Activated CD8-positive, alpha-beta memory T cell treated with anti-CD3 and anti-CD28 coated beads, Interleukin-2, amount 10 ng/mL, durations not matched to agents 7 days and 5 days (primary cell): ENCODE measurements at regions not wholly inside any gene's neighbourhood (a gene's known extent, or its start where the extent isn't known, plus 50 kb on each side); places are given as distances from the start of the nearest gene placed in this dataset.
A peak's percentile ranks its signal among the peaks of the same experiment; 100 is the strongest.
"Not testable (repeated sequence)": the region's sequence is repeated elsewhere in the genome, so short reads cannot be mapped to it uniquely, and the experiment has no call there.

Source experiments
- ATAC-seq: fragments of 150-1000 bp; cut with Tn5 transposase; one replicate; pipeline ENCODE4 v1.10.0; 2021; ENCODE audit warnings: moderate library complexity
- CTCF ChIA-PET: fragments of 350-600 bp; sonication (Branson Sonifier 250); formaldehyde crosslinking; loops from one replicate; lab custom pipeline; 2021; ENCODE audit warnings: antibody characterized with exemption; lab: Charles Lee
- DNase-seq: peaks from one replicate; pipeline ENCODE4 v3.0.0-alpha.2; 2020
- H3K27ac Mint-ChIP-seq: one replicate; pipeline ENCODE4 v1.8.0; 2021; ENCODE audit warnings: mild to moderate bottlenecking, mixed read lengths
- H3K27me3 Mint-ChIP-seq: one replicate; pipeline ENCODE4 v1.8.0; 2021; ENCODE audit warnings: mixed read lengths
- H3K36me3 Mint-ChIP-seq: one replicate; pipeline ENCODE4 v1.8.0; 2021; ENCODE audit warnings: mild to moderate bottlenecking, mixed read lengths
- H3K4me1 Mint-ChIP-seq: one replicate; pipeline ENCODE4 v1.8.0; 2021; ENCODE audit warnings: mixed read lengths
- H3K4me3 Mint-ChIP-seq: one replicate; pipeline ENCODE4 v1.8.0; 2021; ENCODE audit warnings: mild to moderate bottlenecking, moderate library complexity, mixed read lengths
- H3K9me3 Mint-ChIP-seq: one replicate; pipeline ENCODE4 v1.8.0; 2022; ENCODE audit warnings: low read depth, mixed read lengths

- no peak overlapping the region for H3K27ac Mint-ChIP-seq
- H3K4me3 Mint-ChIP-seq, result no peak overlapping the region
- H3K4me1 Mint-ChIP-seq, result no peaks in the 10 kb centered on the region
- H3K27me3 Mint-ChIP-seq, result peaks cover 35% of the 10 kb centered on the region
- ATAC-seq (no peak), DNase-seq (no peak)
- H3K9me3 Mint-ChIP-seq, result no peaks in the 10 kb centered on the region
- CTCF ChIA-PET, result no interaction called here
- H3K36me3 Mint-ChIP-seq, result peaks cover 2% of the 10 kb centered on the region
These were observed 169.8 kb downstream of the CD47 start for GRCh38 chr3:107921038-107921437.

DNA sequence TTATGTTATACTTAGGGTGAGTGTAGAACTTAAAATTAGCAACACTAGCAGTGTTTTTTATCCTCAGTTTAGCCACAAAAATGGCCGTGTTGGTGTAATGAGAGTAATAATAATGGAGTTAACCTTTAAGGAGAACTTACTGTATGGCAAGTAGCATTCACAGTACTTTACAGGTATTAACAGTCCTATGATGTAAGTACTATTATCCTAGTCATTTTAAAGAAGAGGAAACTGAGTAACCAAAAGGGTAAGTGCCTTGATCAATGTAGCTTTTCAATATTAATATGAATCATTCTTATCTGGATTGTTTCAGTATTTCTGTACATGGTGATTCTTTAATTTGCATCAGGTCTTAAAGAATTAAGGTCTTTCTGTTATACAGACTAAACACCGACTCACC, 170.3 kb downstream of the CD47 start:
- CTCF ChIA-PET, result no interaction called here
- no peaks in the 10 kb centered on the region for H3K36me3 Mint-ChIP-seq
- H3K9me3 Mint-ChIP-seq, result no peaks in the 10 kb centered on the region
- no peak for ATAC-seq
- DNase-seq, result no peak
- no peak overlapping the region for H3K27ac Mint-ChIP-seq
- peaks cover 35% of the 10 kb centered on the region for H3K27me3 Mint-ChIP-seq
- no peaks in the 10 kb centered on the region for H3K4me1 Mint-ChIP-seq
- H3K4me3 Mint-ChIP-seq, result no peak overlapping the region

DNA sequence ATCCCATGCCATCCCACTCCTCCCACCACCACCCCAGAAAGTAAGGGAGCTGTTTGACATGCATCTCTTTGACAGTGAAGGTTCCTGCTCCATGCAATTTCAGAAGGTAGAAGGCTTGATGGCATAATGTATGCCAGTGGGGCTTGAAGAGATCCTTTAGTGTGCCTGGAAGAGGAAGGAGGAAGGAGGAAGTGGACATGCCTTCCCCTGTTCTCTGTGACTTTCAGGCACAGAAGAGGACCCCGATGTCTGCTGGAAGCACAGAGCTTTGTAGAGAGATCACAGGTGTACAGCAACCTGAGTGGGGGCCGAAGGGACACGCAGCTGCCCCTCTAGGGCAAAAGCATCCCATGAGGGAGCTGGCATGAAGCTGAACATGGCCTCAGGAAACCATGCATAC, 171.6 kb downstream of the CD47 start:
- H3K27me3 Mint-ChIP-seq, result peaks cover 38% of the 10 kb centered on the region
- H3K36me3 Mint-ChIP-seq, result no peaks in the 10 kb centered on the region
- H3K4me3 Mint-ChIP-seq, result no peak overlapping the region
- H3K27ac Mint-ChIP-seq, result no peak overlapping the region
- DNase-seq (no peak), ATAC-seq (no peak)
- CTCF ChIA-PET, result interaction anchor here (0.7 kb wide), 1 partner anchor 8 kb away, joined by 3 read pairs; no protein-coding TSS in a partner anchor
- H3K9me3 Mint-ChIP-seq, result no peaks in the 10 kb centered on the region
- H3K4me1 Mint-ChIP-seq, result no peaks in the 10 kb centered on the region

GRCh38 chr3:107916171-107916570, 174.7 kb downstream of the CD47 start:
- H3K9me3 Mint-ChIP-seq, result no peaks in the 10 kb centered on the region
- peaks cover 11% of the 10 kb centered on the region for H3K4me1 Mint-ChIP-seq
- CTCF ChIA-PET, result interaction anchor here (1.8 kb wide), 1 partner anchor 12 kb away, joined by 5 read pairs; no protein-coding TSS in a partner anchor
- H3K36me3 Mint-ChIP-seq, result no peaks in the 10 kb centered on the region
- ATAC-seq (no peak), DNase-seq (no peak)
- no peak overlapping the region for H3K27ac Mint-ChIP-seq
- no peak overlapping the region for H3K4me3 Mint-ChIP-seq
- peaks cover 30% of the 10 kb centered on the region for H3K27me3 Mint-ChIP-seq

DNA sequence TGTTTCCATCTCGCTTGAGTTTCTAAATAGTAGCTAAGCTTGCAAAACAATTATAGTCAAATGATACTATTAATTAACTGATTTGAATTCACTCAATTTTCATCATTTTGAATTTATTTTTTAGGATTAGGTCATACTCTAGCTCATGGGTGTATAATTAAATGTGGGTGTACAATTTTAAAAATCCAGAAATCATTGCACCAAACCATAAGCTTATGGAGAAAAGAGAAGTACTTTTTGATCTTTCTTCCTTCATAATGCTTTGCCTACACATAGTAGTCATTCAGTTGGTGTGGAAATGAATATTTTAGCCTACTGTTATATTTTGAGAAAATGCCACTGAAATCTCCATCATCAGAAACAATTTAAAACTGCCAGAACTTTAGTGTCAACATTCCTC, 175.1 kb downstream of the CD47 start:
- CTCF ChIA-PET, result interaction anchor here (1.8 kb wide), 1 partner anchor 12 kb away, joined by 5 read pairs; no protein-coding TSS in a partner anchor
- Mint-ChIP-seq H3K27ac (no peak overlapping the region), H3K9me3 (no peaks in the 10 kb centered on the region), H3K27me3 (peaks cover 26% of the 10 kb centered on the region), H3K4me1 (peaks cover 15% of the 10 kb centered on the region), H3K4me3 (no peak overlapping the region), H3K36me3 (no peaks in the 10 kb centered on the region)
- DNase-seq (no peak), ATAC-seq (no peak)

- no peaks in the 10 kb centered on the region for H3K9me3 Mint-ChIP-seq
- H3K27me3 Mint-ChIP-seq, result peaks cover 19% of the 10 kb centered on the region
- no peak overlapping the region for H3K4me3 Mint-ChIP-seq
- CTCF ChIA-PET, result no interaction called here
- DNase-seq (no peak), ATAC-seq (no peak)
- no peak overlapping the region for H3K27ac Mint-ChIP-seq
- H3K4me1 Mint-ChIP-seq, result peaks cover 19% of the 10 kb centered on the region
- no peaks in the 10 kb centered on the region for H3K36me3 Mint-ChIP-seq
These were observed 177.1 kb downstream of the CD47 start for GRCh38 chr3:107913701-107914100.

DNA sequence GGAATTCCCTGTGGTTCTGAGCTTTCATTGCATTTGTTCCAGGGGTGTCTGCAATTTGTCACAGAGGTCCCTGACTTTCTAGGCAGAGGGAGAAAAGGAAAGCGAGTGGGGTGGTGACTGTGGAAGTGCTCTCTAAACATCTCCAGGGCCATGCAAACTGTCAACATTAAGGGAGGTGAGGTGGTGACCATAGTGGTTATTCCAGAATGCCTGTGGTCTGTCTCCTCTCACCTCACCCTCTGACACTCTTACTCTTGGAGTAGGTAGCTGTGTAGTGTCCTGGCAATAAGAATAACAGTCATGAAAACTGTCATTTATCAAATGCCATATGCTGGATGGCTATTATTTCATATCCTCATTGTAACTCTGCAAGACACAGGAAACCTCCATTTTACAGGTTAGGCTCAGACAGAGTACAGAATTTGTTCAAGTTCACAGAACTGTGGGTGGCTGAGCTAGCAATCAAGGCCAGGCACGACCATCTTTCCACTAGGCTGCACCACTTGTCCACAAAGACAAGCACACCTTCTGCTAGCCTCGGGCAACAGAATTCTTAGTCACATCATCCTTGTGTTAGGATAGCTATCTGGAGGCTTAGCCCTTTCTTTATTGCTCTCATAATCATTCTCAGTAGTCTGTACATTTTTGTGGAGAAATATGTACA, 179.4 kb downstream of the CD47 start:
- H3K4me1 Mint-ChIP-seq, result peaks cover 22% of the 10 kb centered on the region
- H3K9me3 Mint-ChIP-seq, result no peaks in the 10 kb centered on the region
- CTCF ChIA-PET, result interaction anchor here (2.6 kb wide), 1 partner anchor 16 kb away, joined by 7 read pairs; no protein-coding TSS in a partner anchor
- ATAC-seq, result peak; percentile 42
- no peak overlapping the region for H3K27ac Mint-ChIP-seq
- H3K4me3 Mint-ChIP-seq, result no peak overlapping the region
- no peaks in the 10 kb centered on the region for H3K36me3 Mint-ChIP-seq
- peaks cover 4% of the 10 kb centered on the region for H3K27me3 Mint-ChIP-seq
- DNase-seq, result no peak

DNA sequence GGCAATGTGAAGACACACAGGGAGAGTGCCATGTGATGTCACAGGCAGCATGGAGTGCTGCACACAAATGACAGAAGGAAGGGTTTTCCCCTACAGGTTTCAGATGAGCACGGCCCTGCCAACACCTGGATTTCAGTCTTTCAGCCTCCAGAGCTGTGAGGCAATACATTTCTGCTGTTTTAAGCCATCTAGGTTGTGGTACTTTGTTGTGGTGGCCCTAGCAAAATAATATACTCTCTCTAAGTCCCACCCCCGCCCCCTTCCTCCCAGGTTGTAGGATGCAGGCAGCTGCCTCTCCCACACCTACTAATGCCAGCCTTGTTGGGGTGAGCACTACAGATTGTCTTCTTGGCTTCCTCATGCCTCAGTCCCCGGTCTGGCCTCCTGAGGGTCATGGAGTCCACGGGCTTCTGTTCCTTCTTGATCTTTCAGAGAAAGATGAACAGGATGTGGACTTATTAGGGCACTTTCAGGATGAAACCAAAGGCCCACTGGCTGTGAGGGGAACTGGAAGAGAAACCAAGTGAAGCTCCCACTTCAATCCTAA, 180.0 kb downstream of the CD47 start:
- Mint-ChIP-seq H3K4me3 (no peak overlapping the region), H3K4me1 (peaks cover 22% of the 10 kb centered on the region), H3K27me3 (peaks cover 6% of the 10 kb centered on the region), H3K9me3 (no peaks in the 10 kb centered on the region), H3K27ac (no peak overlapping the region), H3K36me3 (no peaks in the 10 kb centered on the region)
- DNase-seq (no peak), ATAC-seq (peak; percentile 36)
- CTCF ChIA-PET, result interaction anchor here (2.6 kb wide), 1 partner anchor 17 kb away, joined by 7 read pairs; no protein-coding TSS in a partner anchor

DNA sequence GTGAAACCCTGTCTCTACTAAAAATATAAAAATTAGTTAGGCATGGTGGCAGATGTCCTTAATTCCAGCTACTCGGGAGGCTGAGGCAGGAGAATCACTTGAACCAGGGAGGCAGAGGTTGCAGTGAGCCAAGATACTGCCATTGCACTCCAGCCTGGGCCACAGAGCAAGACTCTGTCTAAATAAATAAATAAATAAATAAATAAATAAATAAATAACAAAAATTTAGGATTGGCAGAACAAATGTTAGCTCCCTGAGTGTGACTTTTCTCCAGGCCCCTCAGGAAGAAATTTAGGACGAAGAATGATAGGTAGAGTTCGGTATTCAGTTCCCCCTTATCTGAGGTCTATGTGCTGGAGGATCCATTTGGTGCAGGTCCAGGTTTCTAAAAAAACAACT, 181.2 kb downstream of the CD47 start:
- H3K36me3 Mint-ChIP-seq, ATAC-seq, H3K4me3 Mint-ChIP-seq, H3K9me3 Mint-ChIP-seq, DNase-seq, H3K27ac Mint-ChIP-seq, H3K27me3 Mint-ChIP-seq: not testable (repeated sequence)
- CTCF ChIA-PET, result interaction anchor here (0.8 kb wide), 1 partner anchor 18 kb away, joined by 4 read pairs; no protein-coding TSS in a partner anchor
- H3K4me1 Mint-ChIP-seq, result peaks cover 22% of the 10 kb centered on the region

- Mint-ChIP-seq H3K36me3 (no peaks in the 10 kb centered on the region), H3K27ac (no peak overlapping the region), H3K4me1 (peaks cover 20% of the 10 kb centered on the region), H3K27me3 (peaks cover 11% of the 10 kb centered on the region), H3K9me3 (no peaks in the 10 kb centered on the region), H3K4me3 (no peak overlapping the region)
- ATAC-seq (no peak), DNase-seq (no peak)
- CTCF ChIA-PET, result no interaction called here
These were observed 182.8 kb downstream of the CD47 start for GRCh38 chr3:107907996-107908395.

GRCh38 chr3:107904536-107905066, 186.2 kb downstream of the CD47 start:
- Mint-ChIP-seq H3K4me1 (peaks cover 4% of the 10 kb centered on the region), H3K27ac (no peak overlapping the region), H3K27me3 (peaks cover 29% of the 10 kb centered on the region), H3K9me3 (no peaks in the 10 kb centered on the region), H3K36me3 (no peaks in the 10 kb centered on the region), H3K4me3 (no peak overlapping the region)
- DNase-seq (no peak), ATAC-seq (no peak)
- CTCF ChIA-PET, result no interaction called here

GRCh38 chr3:107899990-107900651, 190.7 kb downstream of the CD47 start:
- Mint-ChIP-seq H3K4me1 (peaks cover under 1% of the 10 kb centered on the region), H3K4me3 (no peak overlapping the region), H3K36me3 (no peaks in the 10 kb centered on the region), H3K27me3 (peaks cover 52% of the 10 kb centered on the region), H3K9me3 (no peaks in the 10 kb centered on the region), H3K27ac (no peak overlapping the region)
- CTCF ChIA-PET, result interaction anchor here (1.0 kb wide), 1 partner anchor 15 kb away, joined by 3 read pairs; no protein-coding TSS in a partner anchor
- DNase-seq (no peak), ATAC-seq (no peak)

GRCh38 chr3:107897471-107898061, 193.3 kb downstream of the CD47 start:
- no peak for ATAC-seq
- peaks cover 59% of the 10 kb centered on the region for H3K27me3 Mint-ChIP-seq
- peaks cover 2% of the 10 kb centered on the region for H3K36me3 Mint-ChIP-seq
- no peaks in the 10 kb centered on the region for H3K9me3 Mint-ChIP-seq
- DNase-seq, result no peak
- H3K4me3 Mint-ChIP-seq, result no peak overlapping the region
- peaks cover 2% of the 10 kb centered on the region for H3K4me1 Mint-ChIP-seq
- CTCF ChIA-PET, result no interaction called here
- no peak overlapping the region for H3K27ac Mint-ChIP-seq
